MCF 10A (cell line): ENCODE measurements at regions not wholly inside any gene's neighbourhood (a gene's known extent, or its start where the extent isn't known, plus 50 kb on each side); places are given as distances from the start of the nearest gene placed in this dataset.
A peak's percentile ranks its signal among the peaks of the same experiment; 100 is the strongest.

Experiments used
- BruUV-seq: library from RNA; stranded (reverse); fragments of 400-500 nt; replicated peaks from 2 replicates; lab custom pipeline; 2021; lab: Mats Ljungman, UMichigan
- CTCF ChIA-PET: fragments of 300-600 bp; sonication (Branson Sonifier 250); formaldehyde crosslinking; extraction: SDS; loops from one replicate; lab custom pipeline; 2021; ENCODE audit warnings: antibody characterized with exemption, inconsistent platforms; lab: Yijun Ruan, JAX
- POLR2A ChIA-PET: fragments of 300-600, 350-650 bp; sonication (Branson Sonifier 250); formaldehyde crosslinking; extraction: SDS; loops from one replicate; lab custom pipeline; 2020; ENCODE audit warnings: antibody characterized with exemption, inconsistent platforms; lab: Yijun Ruan, JAX
- DNase-seq: peaks from one replicate; pipeline ENCODE4 v3.0.0-alpha.2; 2018; ENCODE audit not compliant: unreplicated experiment
- H3K27ac Mint-ChIP-seq: one replicate; pipeline ENCODE4 v1.8.0; 2022; ENCODE audit warnings: mild to moderate bottlenecking, low read depth, mixed read lengths; ENCODE audit not compliant: unreplicated experiment
- H3K27me3 Mint-ChIP-seq: one replicate; pipeline ENCODE4 v1.8.0; 2022; ENCODE audit warnings: mixed read lengths; ENCODE audit not compliant: insufficient read depth, unreplicated experiment
- H3K36me3 Mint-ChIP-seq: one replicate; pipeline ENCODE4 v1.8.0; 2022; ENCODE audit warnings: mild to moderate bottlenecking, moderate library complexity, mixed read lengths; ENCODE audit not compliant: insufficient read depth, unreplicated experiment
- H3K4me1 Mint-ChIP-seq: one replicate; pipeline ENCODE4 v1.8.0; 2022; ENCODE audit warnings: mixed read lengths; ENCODE audit not compliant: insufficient read depth, unreplicated experiment
- H3K4me3 Mint-ChIP-seq: one replicate; pipeline ENCODE4 v1.8.0; 2022; ENCODE audit warnings: mild to moderate bottlenecking, moderate library complexity, mixed read lengths; ENCODE audit not compliant: unreplicated experiment
- H3K9me3 Mint-ChIP-seq: one replicate; pipeline ENCODE4 v1.8.0; 2022; ENCODE audit warnings: mixed read lengths; ENCODE audit not compliant: unreplicated experiment
- CTCF ChIP-seq: fragments of 200-600 bp; IDR thresholded peaks from one replicate; pipeline ENCODE4 v1.8.0; 2022; ENCODE audit warnings: antibody characterized with exemption, mild to moderate bottlenecking; ENCODE audit not compliant: unreplicated experiment
- intact Hi-C: fragments of 100-400 bp; cut with micrococcal nuclease; formaldehyde crosslinking; loops from 2 replicates; pipeline ENCODE4 v1.14.1; 2022

- peaks cover 18% of the 10 kb centered on the region for H3K4me1 Mint-ChIP-seq
- no peaks in the 10 kb centered on the region for H3K27me3 Mint-ChIP-seq
- H3K27ac Mint-ChIP-seq, result no peak overlapping the region
- ChIA-PET POLR2A (interaction anchor here (0.9 kb wide), 1 partner anchor 8 kb away, joined by 3 read pairs; no protein-coding TSS in a partner anchor), CTCF (interaction anchor here (1.4 to 8.9 kb wide), 3 partner anchors 184 to 524 kb away, joined by 3 to 158 read pairs (median 37); no protein-coding TSS in a partner anchor)
- intact Hi-C loops, result loop anchor here (10.0 kb wide), 1 partner anchor 523 kb away; no protein-coding TSS in a partner anchor
- H3K36me3 Mint-ChIP-seq, result no peaks in the 10 kb centered on the region
- no peak for TF ChIP-seq CTCF
- peak; percentile 62 for DNase-seq
- BruUV-seq, result no TSS peak
- no peak overlapping the region for H3K4me3 Mint-ChIP-seq
- no peaks in the 10 kb centered on the region for H3K9me3 Mint-ChIP-seq
Observed at GRCh38 chr15:97902140-97902780, 58.2 kb upstream of the ARRDC4 start.

- H3K27me3 Mint-ChIP-seq, result no peaks in the 10 kb centered on the region
- POLR2A ChIA-PET, result no interaction called here
Observed at GRCh38 chr15:97903560-97903959, 56.9 kb upstream of the ARRDC4 start.

GRCh38 chr15:97903971-97904572 lies 56.4 kb upstream of the ARRDC4 start:
- ChIA-PET POLR2A (interaction anchor here (1.7 kb wide), 1 partner anchor 274 kb away, joined by 7 read pairs; no protein-coding TSS in a partner anchor), CTCF (interaction anchor here (0.6 to 8.9 kb wide), 23 partner anchors 9 to 1940 kb away, joined by 3 to 158 read pairs (median 4); no protein-coding TSS in a partner anchor)
- peak; percentile 74 for DNase-seq
- Mint-ChIP-seq H3K4me1 (peaks cover 19% of the 10 kb centered on the region), H3K27me3 (no peaks in the 10 kb centered on the region), H3K27ac (no peak overlapping the region), H3K36me3 (no peaks in the 10 kb centered on the region), H3K9me3 (no peaks in the 10 kb centered on the region), H3K4me3 (peak overlapping the region; percentile 55)
- no TSS peak for BruUV-seq
- peak; percentile 80 for TF ChIP-seq CTCF
- intact Hi-C loops, result loop anchor here (1.0 to 10.0 kb wide), 2 partner anchors 274 to 521 kb away; no protein-coding TSS in a partner anchor

More at GRCh38 chr15:97903560-97903959, 56.9 kb upstream of the ARRDC4 start:
- Mint-ChIP-seq H3K27ac (no peak overlapping the region), H3K36me3 (no peaks in the 10 kb centered on the region), H3K4me1 (peaks cover 18% of the 10 kb centered on the region), H3K9me3 (no peaks in the 10 kb centered on the region), H3K4me3 (no peak overlapping the region)
- CTCF ChIA-PET, result interaction anchor here (0.6 to 8.9 kb wide), 18 partner anchors 8 to 388 kb away, joined by 3 to 158 read pairs (median 4); no protein-coding TSS in a partner anchor
- no peak for DNase-seq
- intact Hi-C loops, result loop anchor here (10.0 kb wide), 1 partner anchor 521 kb away; no protein-coding TSS in a partner anchor
- BruUV-seq, result no TSS peak
- no peak for TF ChIP-seq CTCF
